ENCODE measurements at regions not wholly inside any gene's neighbourhood (a gene's known extent, or its start where the extent isn't known, plus 50 kb on each side); places are given as distances from the start of the nearest gene placed in this dataset.

GRCh38 chr11:103699216-103699615, 337.2 kb upstream of the DDI1 start:
- Histone ChIP-seq H3K9me3 (ENCODE audit: low read length) (no peaks in the 10 kb centered on the region), H2AFZ (ENCODE audit: low read depth, low read length) (peak overlapping the region; percentile 18), H3K4me1 (ENCODE audit: insufficient read depth, low read length) (peaks cover 4% of the 10 kb centered on the region), H3K4me3 (ENCODE audit: low read length) (no peak overlapping the region), H3K36me3 (ENCODE audit: insufficient read depth, low read length) (no peaks in the 10 kb centered on the region), H3K27me3 (ENCODE audit: insufficient read depth, low read length) (no peaks in the 10 kb centered on the region)

- Histone ChIP-seq H2AFZ (ENCODE audit: low read depth, low read length) (no peak overlapping the region), H3K9me3 (ENCODE audit: low read length) (no peaks in the 10 kb centered on the region), H3K4me3 (ENCODE audit: low read length) (no peak overlapping the region), H3K27me3 (ENCODE audit: insufficient read depth, low read length) (no peaks in the 10 kb centered on the region), H3K36me3 (ENCODE audit: insufficient read depth, low read length) (no peaks in the 10 kb centered on the region), H3K4me1 (ENCODE audit: insufficient read depth, low read length) (peaks cover 4% of the 10 kb centered on the region)
Observed at GRCh38 chr11:103699656-103700055, 336.8 kb upstream of the DDI1 start.

DNA sequence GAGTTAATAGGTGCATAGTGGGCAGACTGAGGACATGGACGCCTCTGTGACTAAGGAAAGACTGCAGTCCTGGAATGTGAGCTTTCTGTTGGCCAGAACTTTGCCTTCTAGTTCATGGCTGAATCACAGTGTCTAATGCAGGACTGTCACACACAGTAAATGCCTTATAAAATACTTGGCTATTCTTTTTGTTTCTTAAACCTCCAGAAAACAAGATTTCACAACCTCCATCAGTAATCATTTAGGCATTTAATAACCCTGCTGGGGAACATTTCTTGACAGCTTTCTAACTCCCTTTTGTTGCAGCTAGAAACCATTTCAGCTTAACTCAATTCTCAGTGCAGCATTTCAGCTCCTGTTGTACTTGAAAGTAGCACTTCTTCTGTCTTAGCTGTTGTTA, 335.8 kb upstream of the DDI1 start:
- Histone ChIP-seq H3K9me3 (ENCODE audit: low read length) (no peaks in the 10 kb centered on the region), H3K27me3 (ENCODE audit: insufficient read depth, low read length) (no peaks in the 10 kb centered on the region), H2AFZ (ENCODE audit: low read depth, low read length) (no peak overlapping the region), H3K36me3 (ENCODE audit: insufficient read depth, low read length) (no peaks in the 10 kb centered on the region), H3K4me3 (ENCODE audit: low read length) (no peak overlapping the region), H3K4me1 (ENCODE audit: insufficient read depth, low read length) (peaks cover 4% of the 10 kb centered on the region)

DNA sequence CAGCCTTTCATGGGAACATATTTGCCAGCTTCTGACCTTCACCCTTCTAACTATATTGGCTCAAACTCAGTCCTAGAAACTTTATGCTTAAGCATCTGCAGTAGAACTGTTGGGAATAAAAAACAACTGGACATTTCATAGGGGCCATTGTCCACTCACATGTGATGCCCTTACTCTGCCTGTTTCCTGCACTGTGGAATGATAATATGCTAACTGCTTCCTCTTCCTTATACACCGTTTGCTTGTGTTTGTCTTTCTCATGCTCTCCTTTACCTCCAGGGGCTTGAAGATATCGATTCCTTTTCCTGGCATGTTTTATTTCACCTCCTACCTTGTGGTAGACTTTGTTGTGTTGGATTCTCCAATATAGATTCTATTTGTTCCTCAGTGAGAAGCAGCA, 333.0 kb upstream of the DDI1 start:
- Histone ChIP-seq H3K36me3 (ENCODE audit: insufficient read depth, low read length) (no peaks in the 10 kb centered on the region), H3K9me3 (ENCODE audit: low read length) (no peaks in the 10 kb centered on the region), H3K27me3 (ENCODE audit: insufficient read depth, low read length) (no peaks in the 10 kb centered on the region), H3K4me3 (ENCODE audit: low read length) (no peak overlapping the region), H3K4me1 (ENCODE audit: insufficient read depth, low read length) (no peaks in the 10 kb centered on the region), H2AFZ (ENCODE audit: low read depth, low read length) (no peak overlapping the region)

- Histone ChIP-seq H3K36me3 (ENCODE audit: insufficient read depth, low read length) (no peaks in the 10 kb centered on the region), H3K4me1 (ENCODE audit: insufficient read depth, low read length) (no peaks in the 10 kb centered on the region), H3K4me3 (ENCODE audit: low read length) (no peak overlapping the region), H3K27me3 (ENCODE audit: insufficient read depth, low read length) (no peaks in the 10 kb centered on the region), H2AFZ (ENCODE audit: low read depth, low read length) (no peak overlapping the region), H3K9me3 (ENCODE audit: low read length) (no peaks in the 10 kb centered on the region)
Observed at GRCh38 chr11:103703954-103704353, 332.5 kb upstream of the DDI1 start.

DNA sequence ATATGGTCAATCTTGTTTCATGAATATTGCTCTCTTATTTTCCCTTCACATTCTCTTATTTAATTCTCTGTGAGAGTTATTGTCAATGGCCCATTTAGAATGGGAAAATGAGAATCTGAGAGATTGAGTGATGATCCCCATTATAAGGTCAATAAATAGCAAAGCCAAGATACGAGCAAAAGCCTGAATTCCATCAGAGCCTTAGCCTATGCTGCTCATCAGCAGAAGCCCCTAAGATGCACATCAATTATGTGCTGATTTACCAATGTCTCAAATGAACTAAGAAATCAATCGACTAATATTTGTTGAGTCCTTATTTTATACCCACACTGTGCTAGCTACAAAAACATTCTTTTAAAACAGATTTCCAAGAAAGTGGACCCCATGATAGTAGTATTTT, 330.8 kb upstream of the DDI1 start:
- Histone ChIP-seq H3K9me3 (ENCODE audit: low read length) (no peaks in the 10 kb centered on the region), H3K36me3 (ENCODE audit: insufficient read depth, low read length) (no peaks in the 10 kb centered on the region), H3K27me3 (ENCODE audit: insufficient read depth, low read length) (no peaks in the 10 kb centered on the region), H3K4me3 (ENCODE audit: low read length) (no peak overlapping the region), H2AFZ (ENCODE audit: low read depth, low read length) (no peak overlapping the region), H3K4me1 (ENCODE audit: insufficient read depth, low read length) (no peaks in the 10 kb centered on the region)

DNA sequence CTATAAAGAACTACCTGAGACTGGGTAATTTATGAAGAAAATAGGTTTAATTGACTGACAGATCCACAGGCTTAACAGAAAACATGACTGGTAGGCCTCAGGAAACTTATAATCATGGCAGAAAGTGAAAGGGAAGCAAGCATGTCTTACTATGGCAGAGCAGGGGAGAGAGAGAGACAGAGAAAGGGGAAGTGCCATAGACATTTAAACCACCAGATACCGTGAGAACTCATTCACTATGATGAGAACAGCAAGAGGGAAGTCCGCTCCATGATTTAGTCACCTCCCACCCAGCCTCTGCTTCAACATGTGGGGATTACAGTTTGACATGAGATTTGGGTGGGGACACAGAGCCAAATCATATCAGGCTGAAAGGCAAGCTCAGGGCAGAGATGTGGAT, 327.1 kb upstream of the DDI1 start:
- Histone ChIP-seq H3K36me3 (ENCODE audit: insufficient read depth, low read length) (no peaks in the 10 kb centered on the region), H3K9me3 (ENCODE audit: low read length) (no peaks in the 10 kb centered on the region), H3K4me3 (ENCODE audit: low read length) (no peak overlapping the region), H3K4me1 (ENCODE audit: insufficient read depth, low read length) (no peaks in the 10 kb centered on the region), H2AFZ (ENCODE audit: low read depth, low read length) (no peak overlapping the region), H3K27me3 (ENCODE audit: insufficient read depth, low read length) (no peaks in the 10 kb centered on the region)

DNA sequence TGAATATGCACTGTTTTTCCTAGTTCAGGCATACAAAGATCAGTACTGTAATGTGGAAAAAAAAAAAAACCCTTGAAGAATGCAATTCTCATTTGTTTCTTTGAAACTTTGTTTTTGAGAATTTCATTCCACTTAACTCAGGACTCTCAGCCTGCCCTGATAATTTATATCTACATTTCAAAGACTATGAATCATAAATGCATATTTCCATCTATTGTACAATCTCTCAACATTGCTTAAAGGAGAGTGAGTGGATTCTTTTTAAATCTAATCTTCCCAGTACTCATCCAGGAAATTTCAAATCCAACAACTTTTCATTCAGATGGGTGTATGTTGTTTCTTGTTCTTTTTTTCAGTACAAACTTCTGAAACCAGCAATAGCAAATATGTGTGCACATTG, 322.2 kb upstream of the DDI1 start:
- H3K27me3 ChIP-seq (ENCODE audit: insufficient read depth, low read length): no peaks in the 10 kb centered on the region
- no peak overlapping the region for H2AFZ ChIP-seq (ENCODE audit: low read depth, low read length)
- H3K36me3 ChIP-seq (ENCODE audit: insufficient read depth, low read length): no peaks in the 10 kb centered on the region
- no peaks in the 10 kb centered on the region for H3K4me1 ChIP-seq (ENCODE audit: insufficient read depth, low read length)
- H3K4me3 ChIP-seq (ENCODE audit: low read length): no peak overlapping the region
- H3K9me3 ChIP-seq (ENCODE audit: low read length): no peaks in the 10 kb centered on the region

DNA sequence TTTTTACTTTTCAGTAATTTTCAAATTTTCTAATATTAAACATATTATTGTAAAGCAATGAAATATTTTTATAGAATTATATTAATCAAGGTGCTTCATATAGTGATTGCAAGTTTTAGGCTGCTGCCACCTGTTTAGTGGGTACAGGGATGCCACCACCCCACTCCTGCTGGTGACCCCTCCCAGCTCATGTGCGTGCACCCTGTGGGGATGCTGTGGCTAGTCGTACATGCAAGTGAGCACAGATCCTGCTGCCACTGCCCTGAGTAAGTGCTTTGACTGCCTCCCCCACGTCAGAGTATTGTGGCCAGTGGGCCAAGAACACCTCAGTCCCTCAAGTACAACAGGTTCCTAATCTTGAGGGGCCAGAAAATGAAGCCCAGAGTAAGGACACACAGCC, 320.1 kb upstream of the DDI1 start:
- Histone ChIP-seq H3K27me3 (ENCODE audit: insufficient read depth, low read length) (no peaks in the 10 kb centered on the region), H3K4me3 (ENCODE audit: low read length) (no peak overlapping the region), H3K36me3 (ENCODE audit: insufficient read depth, low read length) (no peaks in the 10 kb centered on the region), H3K9me3 (ENCODE audit: low read length) (no peaks in the 10 kb centered on the region), H2AFZ (ENCODE audit: low read depth, low read length) (no peak overlapping the region), H3K4me1 (ENCODE audit: insufficient read depth, low read length) (no peaks in the 10 kb centered on the region)

GRCh38 chr11:103727262-103727661, 309.2 kb upstream of the DDI1 start:
- no peaks in the 10 kb centered on the region for H3K36me3 ChIP-seq (ENCODE audit: insufficient read depth, low read length)
- H3K9me3 ChIP-seq (ENCODE audit: low read length): peaks cover 24% of the 10 kb centered on the region
- H2AFZ ChIP-seq (ENCODE audit: low read depth, low read length): no peak overlapping the region
- peaks cover 31% of the 10 kb centered on the region for H3K4me1 ChIP-seq (ENCODE audit: insufficient read depth, low read length)
- no peaks in the 10 kb centered on the region for H3K27me3 ChIP-seq (ENCODE audit: insufficient read depth, low read length)
- H3K4me3 ChIP-seq (ENCODE audit: low read length): no peak overlapping the region

GRCh38 chr11:103729617-103730016, 306.8 kb upstream of the DDI1 start:
- peaks cover 14% of the 10 kb centered on the region for H3K9me3 ChIP-seq (ENCODE audit: low read length)
- H3K27me3 ChIP-seq (ENCODE audit: insufficient read depth, low read length): no peaks in the 10 kb centered on the region
- peaks cover 40% of the 10 kb centered on the region for H3K4me1 ChIP-seq (ENCODE audit: insufficient read depth, low read length)
- H3K4me3 ChIP-seq (ENCODE audit: low read length): no peak overlapping the region
- no peaks in the 10 kb centered on the region for H3K36me3 ChIP-seq (ENCODE audit: insufficient read depth, low read length)
- no peak overlapping the region for H2AFZ ChIP-seq (ENCODE audit: low read depth, low read length)

- no peaks in the 10 kb centered on the region for H3K27me3 ChIP-seq (ENCODE audit: insufficient read depth, low read length)
- peaks cover 40% of the 10 kb centered on the region for H3K4me1 ChIP-seq (ENCODE audit: insufficient read depth, low read length)
- no peaks in the 10 kb centered on the region for H3K36me3 ChIP-seq (ENCODE audit: insufficient read depth, low read length)
- H3K9me3 ChIP-seq (ENCODE audit: low read length): peaks cover 14% of the 10 kb centered on the region
- H2AFZ ChIP-seq (ENCODE audit: low read depth, low read length): peak overlapping the region; percentile 5
- no peak overlapping the region for H3K4me3 ChIP-seq (ENCODE audit: low read length)
Observed at GRCh38 chr11:103730131-103730940, 306.1 kb upstream of the DDI1 start.

- H3K4me3 ChIP-seq (ENCODE audit: low read length): no peak overlapping the region
- H3K9me3 ChIP-seq (ENCODE audit: low read length): peaks cover 10% of the 10 kb centered on the region
- no peak overlapping the region for H2AFZ ChIP-seq (ENCODE audit: low read depth, low read length)
- H3K4me1 ChIP-seq (ENCODE audit: insufficient read depth, low read length): peaks cover 40% of the 10 kb centered on the region
- no peaks in the 10 kb centered on the region for H3K36me3 ChIP-seq (ENCODE audit: insufficient read depth, low read length)
- H3K27me3 ChIP-seq (ENCODE audit: insufficient read depth, low read length): no peaks in the 10 kb centered on the region
Observed at GRCh38 chr11:103731670-103732069, 304.8 kb upstream of the DDI1 start.

- Histone ChIP-seq H3K27me3 (ENCODE audit: insufficient read depth, low read length) (no peaks in the 10 kb centered on the region), H3K36me3 (ENCODE audit: insufficient read depth, low read length) (no peaks in the 10 kb centered on the region)
Observed at GRCh38 chr11:103733889-103734288, 302.6 kb upstream of the DDI1 start.

More at GRCh38 chr11:103733889-103734288, 302.6 kb upstream of the DDI1 start:
- Histone ChIP-seq H3K4me1 (ENCODE audit: insufficient read depth, low read length) (peaks cover 46% of the 10 kb centered on the region), H3K9me3 (ENCODE audit: low read length) (no peaks in the 10 kb centered on the region), H2AFZ (ENCODE audit: low read depth, low read length) (no peak overlapping the region), H3K4me3 (ENCODE audit: low read length) (no peak overlapping the region)
